H9 (cell line): ENCODE measurements at regions not wholly inside any gene's neighbourhood (a gene's known extent, or its start where the extent isn't known, plus 50 kb on each side); places are given as distances from the start of the nearest gene placed in this dataset.

Experiments used
- DNase-seq: peaks from one replicate; pipeline ENCODE4 v3.0.0-alpha.2; 2017
- H2AFZ ChIP-seq: one replicate; pipeline ENCODE4 v1.6.1; 2013; ENCODE audit warnings: mild to moderate bottlenecking, low read length, control low read depth, moderate library complexity
- H2AK5ac ChIP-seq: 2 replicates; pipeline ENCODE4 v1.6.1; 2013; ENCODE audit warnings: low read length, control low read depth, mixed read lengths; ENCODE audit not compliant: insufficient read length
- H2BK120ac ChIP-seq: one replicate; pipeline ENCODE4 v1.6.1; 2013; ENCODE audit warnings: low read depth, mild to moderate bottlenecking, low read length, control low read depth, inconsistent platforms; ENCODE audit not compliant: poor library complexity, severe bottlenecking
- H2BK12ac ChIP-seq: 2 replicates; pipeline ENCODE4 v1.6.1; 2013; ENCODE audit warnings: low read length, control low read depth, mixed read lengths, low read depth; ENCODE audit not compliant: insufficient read length
- H2BK15ac ChIP-seq: 2 replicates; pipeline ENCODE4 v1.6.1; 2013; ENCODE audit warnings: low read depth, low read length, control low read depth
- H2BK20ac ChIP-seq: one replicate; pipeline ENCODE4 v1.6.1; 2013; ENCODE audit warnings: low read depth, mild to moderate bottlenecking, low read length, control low read depth, inconsistent platforms; ENCODE audit not compliant: poor library complexity, severe bottlenecking
- H2BK5ac ChIP-seq: 2 replicates; pipeline ENCODE4 v1.6.1; 2013; ENCODE audit warnings: low read length, control low read depth, mixed read lengths; ENCODE audit not compliant: insufficient read length
- H3K14ac ChIP-seq: 2 replicates; pipeline ENCODE4 v1.6.1; 2013; ENCODE audit warnings: low read length, control low read depth; ENCODE audit not compliant: insufficient read depth
- H3K18ac ChIP-seq: 2 replicates; pipeline ENCODE4 v1.6.1; 2013; ENCODE audit warnings: low read depth, mild to moderate bottlenecking, mixed read lengths, low read length, control low read depth; ENCODE audit not compliant: insufficient read length
- H3K23ac ChIP-seq: 2 replicates; pipeline ENCODE4 v1.6.1; 2013; ENCODE audit warnings: low read length, control low read depth, mixed read lengths, low read depth; ENCODE audit not compliant: insufficient read length
- H3K23me2 ChIP-seq: 2 replicates; pipeline ENCODE4 v1.6.1; 2013; ENCODE audit warnings: low read depth, mild to moderate bottlenecking, mixed read lengths, low read length, control low read depth; ENCODE audit not compliant: insufficient read length, poor library complexity, severe bottlenecking
- H3K27ac ChIP-seq: 2 replicates; pipeline ENCODE4 v1.5.1; 2013; ENCODE audit warnings: low read length, control low read depth, mixed read lengths, low read depth; ENCODE audit not compliant: insufficient read length
- H3K27me3 ChIP-seq: 2 replicates; pipeline ENCODE4 v1.6.1; 2013; ENCODE audit warnings: low read length, control low read depth, inconsistent platforms; ENCODE audit not compliant: insufficient read depth
- H3K4ac ChIP-seq: 2 replicates; pipeline ENCODE4 v1.6.1; 2013; ENCODE audit warnings: low read depth, mild to moderate bottlenecking, control low read depth, inconsistent platforms, low read length, moderate library complexity
- H3K4me1 ChIP-seq: 2 replicates; pipeline ENCODE4 v1.6.1; 2013; ENCODE audit warnings: low read length, control low read depth, inconsistent platforms; ENCODE audit not compliant: insufficient read depth
- H3K4me2 ChIP-seq: 2 replicates; pipeline ENCODE4 v1.6.1; 2013; ENCODE audit warnings: low read length, control low read depth, mixed read lengths; ENCODE audit not compliant: insufficient read length, insufficient read depth
- H3K56ac ChIP-seq: 2 replicates; pipeline ENCODE4 v1.6.1; 2013; ENCODE audit warnings: low read depth, mild to moderate bottlenecking, mixed read lengths, low read length, control low read depth; ENCODE audit not compliant: insufficient read length
- H3K79me1 ChIP-seq: 2 replicates; pipeline ENCODE4 v1.6.1; 2013; ENCODE audit warnings: low read depth, mild to moderate bottlenecking, moderate library complexity, low read length, control low read depth, inconsistent platforms; ENCODE audit not compliant: insufficient read depth, poor library complexity, severe bottlenecking
- H3K79me2 ChIP-seq: 2 replicates; pipeline ENCODE4 v1.6.1; 2013; ENCODE audit warnings: low read length, control low read depth, inconsistent platforms; ENCODE audit not compliant: insufficient read depth
- H3K9ac ChIP-seq: 2 replicates; pipeline ENCODE4 v1.6.1; 2013; ENCODE audit warnings: low read length, control low read depth, mixed read lengths; ENCODE audit not compliant: insufficient read length; ENCODE audit errors: extremely low read depth
- H3K9me3 ChIP-seq: one replicate; pipeline ENCODE4 v1.6.1; 2013; ENCODE audit warnings: low read depth, low read length, inconsistent platforms; ENCODE audit not compliant: control insufficient read depth
- H3T11ph ChIP-seq: one replicate; pipeline ENCODE4 v1.6.1; 2013; ENCODE audit warnings: mild to moderate bottlenecking, low read length, control low read depth, inconsistent platforms
- H4K20me1 ChIP-seq: one replicate; pipeline ENCODE4 v1.6.1; 2013; ENCODE audit not compliant: control insufficient read depth, insufficient read length, insufficient read depth
- H4K5ac ChIP-seq: 2 replicates; pipeline ENCODE4 v1.6.1; 2013; ENCODE audit warnings: low read depth, mild to moderate bottlenecking, mixed read lengths, low read length, control low read depth; ENCODE audit not compliant: insufficient read length
- H4K8ac ChIP-seq: replicated peaks from 2 replicates; pipeline ENCODE4 v1.6.1; 2013; ENCODE audit warnings: low read length, control low read depth, mixed read lengths, low read depth; ENCODE audit not compliant: insufficient read length
- H4K91ac ChIP-seq: 2 replicates; pipeline ENCODE4 v1.6.1; 2013; ENCODE audit warnings: low read depth, mild to moderate bottlenecking, moderate library complexity, mixed read lengths, low read length, control low read depth; ENCODE audit not compliant: insufficient read length
- H3K27ac Mint-ChIP-seq, 3 experiments: 2 replicates in 2 of 3; 3 replicates in 1 of 3; pipeline ENCODE4 v1.8.0; 2020 to 2021; ENCODE audit warnings: mixed read lengths in 3 of 3, mild to moderate bottlenecking in 1 of 3, moderate library complexity in 1 of 3
- H3K27me3 Mint-ChIP-seq: 2 replicates; pipeline ENCODE4 v1.8.0; 2021; ENCODE audit warnings: low read depth, mild to moderate bottlenecking, moderate library complexity, mixed read lengths
- H3K36me3 Mint-ChIP-seq, 3 experiments: 2 replicates in 2 of 3; 3 replicates in 1 of 3; pipeline ENCODE4 v1.8.0; 2020 to 2021; ENCODE audit warnings: low read depth in 3 of 3, mixed read lengths in 3 of 3; ENCODE audit not compliant: insufficient read depth in 1 of 3
- H3K4me1 Mint-ChIP-seq, 2 experiments: 2 replicates each; pipeline ENCODE4 v1.8.0; 2020; ENCODE audit warnings: mixed read lengths in 2 of 2
- H3K4me3 Mint-ChIP-seq, 2 experiments: 2 replicates in 1 of 2; 3 replicates in 1 of 2; pipeline ENCODE4 v1.8.0; 2020 to 2021; ENCODE audit warnings: mild to moderate bottlenecking in 2 of 2, mixed read lengths in 2 of 2, moderate library complexity in 1 of 2
- H3K9me3 Mint-ChIP-seq, 2 experiments: 2 replicates in 1 of 2; 3 replicates in 1 of 2; pipeline ENCODE4 v1.8.0; 2020; ENCODE audit warnings: mild to moderate bottlenecking in 2 of 2, mixed read lengths in 2 of 2, moderate library complexity in 1 of 2
- CTCF ChIP-seq: fragments of 200-600 bp; sonication (generic); conservative IDR thresholded peaks from 3 replicates; pipeline ENCODE4 v1.8.0; 2021; ENCODE audit warnings: antibody characterized with exemption, mild to moderate bottlenecking
- whole genome bisulfite sequencing: extraction: QIAGEN DNeasy Blood & Tissue Kit; methylation state at CpG from one replicate; pipeline ENCODE4 v1.1.7; 2013; ENCODE audit warnings: missing lambda C conversion rate, low lambda C conversion rate, mixed read lengths; ENCODE audit not compliant: insufficient read length; ENCODE audit errors: extremely low coverage; 5-methylcytosine and 5-hydroxymethylcytosine counted together

GRCh38 chr1:218917656-218918055 lies 256.0 kb upstream of the LYPLAL1 start:
- TF ChIP-seq CTCF: no peak
- H3K14ac ChIP-seq: no peak overlapping the region
- no peaks in the 10 kb centered on the region for H3K9me3 ChIP-seq
- no peaks in the 10 kb centered on the region for H3K23me2 ChIP-seq
- H4K8ac ChIP-seq: no peak overlapping the region
- no CpG with 5 or more reads among the region's 1 CpG for WGBS
- H4K5ac ChIP-seq: no peak overlapping the region
- H3K9ac ChIP-seq: no peak overlapping the region
- no peak overlapping the region for H2BK5ac ChIP-seq
- no peak for DNase-seq
- H3K56ac ChIP-seq: no peak overlapping the region
- no peak overlapping the region for H2BK120ac ChIP-seq
- no peaks in the 10 kb centered on the region for H3K79me1 ChIP-seq
- H2AFZ ChIP-seq: no peak overlapping the region
- Mint-ChIP-seq H3K9me3 (no peaks in the 10 kb centered on the region; a peak in 1 of 5 replicates), H3K4me3 (no peak overlapping the region), H3K36me3 (no peaks in the 10 kb centered on the region), H3K27ac (no peak overlapping the region), H3K27me3 (no peaks in the 10 kb centered on the region; the same call in 1 of the 2 replicates), H3K4me1 (no peaks in the 10 kb centered on the region)
- H4K91ac ChIP-seq: no peak overlapping the region
- no peak overlapping the region for H2BK12ac ChIP-seq
- H2BK15ac ChIP-seq: no peak overlapping the region
- no peak overlapping the region for H2AK5ac ChIP-seq
- H2BK20ac ChIP-seq: no peak overlapping the region
- no peaks in the 10 kb centered on the region for H4K20me1 ChIP-seq
- H3T11ph ChIP-seq: no peak overlapping the region
- no peak overlapping the region for H3K4ac ChIP-seq
- H3K27ac ChIP-seq: no peak overlapping the region
- H3K4me1 ChIP-seq: no peaks in the 10 kb centered on the region
- no peak overlapping the region for H3K18ac ChIP-seq
- H3K4me2 ChIP-seq: no peak overlapping the region
- H3K23ac ChIP-seq: no peak overlapping the region
- H3K27me3 ChIP-seq: no peaks in the 10 kb centered on the region
- H3K79me2 ChIP-seq: no peaks in the 10 kb centered on the region
